Stimulated activated CD8-positive, alpha-beta memory T cell treated with anti-CD3 and anti-CD28 coated beads, Interleukin-15, amount 100 ng/mL, for 48 hours (primary cell): ENCODE measurements at regions not wholly inside any gene's neighbourhood (a gene's known extent, or its start where the extent isn't known, plus 50 kb on each side); places are given as distances from the start of the nearest gene placed in this dataset.
A peak's percentile ranks its signal among the peaks of the same experiment; 100 is the strongest.

ENCODE experiments used
- DNase-seq, 2 donors: peaks; one replicate each; pipeline ENCODE4 v3.0.0-alpha.2; 2020; ENCODE audit warnings: low read depth in 2 of 2

- no peak for DNase-seq
Measured at GRCh38 chr1:37274938-37275631, 199.3 kb upstream of the ZC3H12A start.

GRCh38 chr1:37277366-37277765 is 197.0 kb upstream of the ZC3H12A start:
- DNase-seq: no peak

GRCh38 chr1:37281354-37281753 is 193.0 kb upstream of the ZC3H12A start:
- no peak for DNase-seq

GRCh38 chr1:37282764-37283163 is 191.6 kb upstream of the ZC3H12A start:
- no peak for DNase-seq

- DNase-seq: no peak
Measured at GRCh38 chr1:37284053-37284452, 190.3 kb upstream of the ZC3H12A start.

GRCh38 chr1:37286881-37287280 is 187.5 kb upstream of the ZC3H12A start:
- DNase-seq: no peak

- peak in 1 of 2 donors; percentile 5 for DNase-seq
Measured at GRCh38 chr1:37288900-37289299, 185.5 kb upstream of the ZC3H12A start.

GRCh38 chr1:37290718-37291117 is 183.7 kb upstream of the ZC3H12A start:
- no peak for DNase-seq

GRCh38 chr1:37292789-37293188 is 181.6 kb upstream of the ZC3H12A start:
- DNase-seq: no peak

- no peak for DNase-seq
Measured at GRCh38 chr1:37294096-37294495, 180.3 kb upstream of the ZC3H12A start.

- no peak for DNase-seq
Measured at GRCh38 chr1:37294529-37294928, 179.9 kb upstream of the ZC3H12A start.

GRCh38 chr1:37298769-37299168 is 175.6 kb upstream of the ZC3H12A start:
- DNase-seq: no peak

GRCh38 chr1:37299216-37299615 is 175.2 kb upstream of the ZC3H12A start:
- DNase-seq: no peak

- no peak for DNase-seq
Measured at GRCh38 chr1:37303884-37304574, 170.4 kb upstream of the ZC3H12A start.

GRCh38 chr1:37305108-37305507 is 169.3 kb upstream of the ZC3H12A start:
- no peak for DNase-seq

- DNase-seq: no peak
Measured at GRCh38 chr1:37305841-37306240, 168.5 kb upstream of the ZC3H12A start.

GRCh38 chr1:37306461-37306860 is 167.9 kb upstream of the ZC3H12A start:
- DNase-seq: no peak

- no peak for DNase-seq
Measured at GRCh38 chr1:37306871-37307270, 167.5 kb upstream of the ZC3H12A start.

GRCh38 chr1:37308031-37308960 is 166.1 kb upstream of the ZC3H12A start:
- no peak for DNase-seq

- no peak for DNase-seq
Measured at GRCh38 chr1:37309574-37309973, 164.8 kb upstream of the ZC3H12A start.

- no peak for DNase-seq
Measured at GRCh38 chr1:37310064-37310463, 164.3 kb upstream of the ZC3H12A start.

- DNase-seq: no peak
Measured at GRCh38 chr1:37315371-37315846, 159.0 kb upstream of the ZC3H12A start.
